ENCODE measurements at regions not wholly inside any gene's neighbourhood (a gene's known extent, or its start where the extent isn't known, plus 50 kb on each side); places are given as distances from the start of the nearest gene placed in this dataset.

GRCh38 chr5:88999853-89000252 lies 116.9 kb upstream of the MEF2C start:
- Histone ChIP-seq H3K27ac (ENCODE audit: low read length) (no peak overlapping the region), H3K27me3 (ENCODE audit: low read depth, low read length) (no peaks in the 10 kb centered on the region), H3K4me1 (ENCODE audit: control insufficient read depth in 1 of 2, insufficient read depth in 2 of 2, low read length in 2 of 2) (no peaks in the 10 kb centered on the region), H3K4me3 (ENCODE audit: low read depth in 1 of 2, low read length in 2 of 2) (no peak overlapping the region), H3K9me3 (ENCODE audit: control insufficient read depth in 1 of 2, low read length in 2 of 2) (no peaks in the 10 kb centered on the region), H3K36me3 (ENCODE audit: control insufficient read depth in 1 of 2, insufficient read depth in 2 of 2, low read length in 2 of 2) (no peaks in the 10 kb centered on the region)

GRCh38 chr5:88997937-88998336 lies 115.0 kb upstream of the MEF2C start:
- H3K27ac ChIP-seq (ENCODE audit: low read length): no peak overlapping the region
- no peaks in the 10 kb centered on the region for H3K9me3 ChIP-seq (ENCODE audit: control insufficient read depth in 1 of 2, low read length in 2 of 2)
- H3K4me3 ChIP-seq (ENCODE audit: low read depth in 1 of 2, low read length in 2 of 2): no peak overlapping the region

GRCh38 chr5:88984040-88984439 lies 101.1 kb upstream of the MEF2C start:
- no peak overlapping the region for H3K4me3 ChIP-seq (ENCODE audit: low read depth in 1 of 2, low read length in 2 of 2)
- no peaks in the 10 kb centered on the region for H3K36me3 ChIP-seq (ENCODE audit: control insufficient read depth in 1 of 2, insufficient read depth in 2 of 2, low read length in 2 of 2)
- no peak overlapping the region for H3K27ac ChIP-seq (ENCODE audit: low read length)
- H3K9me3 ChIP-seq (ENCODE audit: control insufficient read depth in 1 of 2, low read length in 2 of 2): peaks cover 0 to 3% of the 10 kb centered on the region in 2 donors
- H3K4me1 ChIP-seq (ENCODE audit: control insufficient read depth in 1 of 2, insufficient read depth in 2 of 2, low read length in 2 of 2): no peaks in the 10 kb centered on the region
- H3K27me3 ChIP-seq (ENCODE audit: low read depth, low read length): no peaks in the 10 kb centered on the region

More at GRCh38 chr5:88997937-88998336, 115.0 kb upstream of the MEF2C start:
- H3K27me3 ChIP-seq (ENCODE audit: low read depth, low read length): no peaks in the 10 kb centered on the region
- H3K36me3 ChIP-seq (ENCODE audit: control insufficient read depth in 1 of 2, insufficient read depth in 2 of 2, low read length in 2 of 2): no peaks in the 10 kb centered on the region
- no peaks in the 10 kb centered on the region for H3K4me1 ChIP-seq (ENCODE audit: control insufficient read depth in 1 of 2, insufficient read depth in 2 of 2, low read length in 2 of 2)

GRCh38 chr5:88979726-88980125 lies 96.7 kb upstream of the MEF2C start:
- Histone ChIP-seq H3K27me3 (ENCODE audit: low read depth, low read length) (no peaks in the 10 kb centered on the region), H3K27ac (ENCODE audit: low read length) (no peak overlapping the region), H3K9me3 (ENCODE audit: control insufficient read depth in 1 of 2, low read length in 2 of 2) (no peaks in the 10 kb centered on the region), H3K36me3 (ENCODE audit: control insufficient read depth in 1 of 2, insufficient read depth in 2 of 2, low read length in 2 of 2) (no peaks in the 10 kb centered on the region), H3K4me1 (ENCODE audit: control insufficient read depth in 1 of 2, insufficient read depth in 2 of 2, low read length in 2 of 2) (no peaks in the 10 kb centered on the region), H3K4me3 (ENCODE audit: low read depth in 1 of 2, low read length in 2 of 2) (no peak overlapping the region)

GRCh38 chr5:88979244-88979643 lies 96.3 kb upstream of the MEF2C start:
- no peaks in the 10 kb centered on the region for H3K9me3 ChIP-seq (ENCODE audit: control insufficient read depth in 1 of 2, low read length in 2 of 2)
- H3K36me3 ChIP-seq (ENCODE audit: control insufficient read depth in 1 of 2, insufficient read depth in 2 of 2, low read length in 2 of 2): no peaks in the 10 kb centered on the region
- H3K27ac ChIP-seq (ENCODE audit: low read length): no peak overlapping the region
- no peak overlapping the region for H3K4me3 ChIP-seq (ENCODE audit: low read depth in 1 of 2, low read length in 2 of 2)
- no peaks in the 10 kb centered on the region for H3K27me3 ChIP-seq (ENCODE audit: low read depth, low read length)
- H3K4me1 ChIP-seq (ENCODE audit: control insufficient read depth in 1 of 2, insufficient read depth in 2 of 2, low read length in 2 of 2): no peaks in the 10 kb centered on the region

- Histone ChIP-seq H3K36me3 (ENCODE audit: control insufficient read depth in 1 of 2, insufficient read depth in 2 of 2, low read length in 2 of 2) (no peaks in the 10 kb centered on the region), H3K27ac (ENCODE audit: low read length) (no peak overlapping the region), H3K4me3 (ENCODE audit: low read depth in 1 of 2, low read length in 2 of 2) (no peak overlapping the region), H3K9me3 (ENCODE audit: control insufficient read depth in 1 of 2, low read length in 2 of 2) (no peaks in the 10 kb centered on the region), H3K4me1 (ENCODE audit: control insufficient read depth in 1 of 2, insufficient read depth in 2 of 2, low read length in 2 of 2) (no peaks in the 10 kb centered on the region), H3K27me3 (ENCODE audit: low read depth, low read length) (no peaks in the 10 kb centered on the region)
Observed at GRCh38 chr5:88976914-88977313, 93.9 kb upstream of the MEF2C start.

- no peak overlapping the region for H3K4me3 ChIP-seq (ENCODE audit: low read depth in 1 of 2, low read length in 2 of 2)
- H3K4me1 ChIP-seq (ENCODE audit: control insufficient read depth in 1 of 2, insufficient read depth in 2 of 2, low read length in 2 of 2): no peaks in the 10 kb centered on the region
- no peaks in the 10 kb centered on the region for H3K9me3 ChIP-seq (ENCODE audit: control insufficient read depth in 1 of 2, low read length in 2 of 2)
- H3K27ac ChIP-seq (ENCODE audit: low read length): no peak overlapping the region
- no peaks in the 10 kb centered on the region for H3K27me3 ChIP-seq (ENCODE audit: low read depth, low read length)
- no peaks in the 10 kb centered on the region for H3K36me3 ChIP-seq (ENCODE audit: control insufficient read depth in 1 of 2, insufficient read depth in 2 of 2, low read length in 2 of 2)
Observed at GRCh38 chr5:88967633-88968585, 84.9 kb upstream of the MEF2C start.

GRCh38 chr5:88964831-88965230 lies 81.8 kb upstream of the MEF2C start:
- Histone ChIP-seq H3K36me3 (ENCODE audit: control insufficient read depth in 1 of 2, insufficient read depth in 2 of 2, low read length in 2 of 2) (no peaks in the 10 kb centered on the region), H3K4me1 (ENCODE audit: control insufficient read depth in 1 of 2, insufficient read depth in 2 of 2, low read length in 2 of 2) (no peaks in the 10 kb centered on the region)

GRCh38 chr5:88957013-88957412 lies 74.0 kb upstream of the MEF2C start:
- Histone ChIP-seq H3K4me1 (ENCODE audit: control insufficient read depth in 1 of 2, insufficient read depth in 2 of 2, low read length in 2 of 2) (no peaks in the 10 kb centered on the region), H3K36me3 (ENCODE audit: control insufficient read depth in 1 of 2, insufficient read depth in 2 of 2, low read length in 2 of 2) (no peaks in the 10 kb centered on the region), H3K9me3 (ENCODE audit: control insufficient read depth in 1 of 2, low read length in 2 of 2) (no peaks in the 10 kb centered on the region), H3K27me3 (ENCODE audit: low read depth, low read length) (no peaks in the 10 kb centered on the region), H3K27ac (ENCODE audit: low read length) (no peak overlapping the region), H3K4me3 (ENCODE audit: low read depth in 1 of 2, low read length in 2 of 2) (no peak overlapping the region)

More at GRCh38 chr5:88964831-88965230, 81.8 kb upstream of the MEF2C start:
- Histone ChIP-seq H3K9me3 (ENCODE audit: control insufficient read depth in 1 of 2, low read length in 2 of 2) (no peaks in the 10 kb centered on the region), H3K4me3 (ENCODE audit: low read depth in 1 of 2, low read length in 2 of 2) (no peak overlapping the region), H3K27ac (ENCODE audit: low read length) (no peak overlapping the region), H3K27me3 (ENCODE audit: low read depth, low read length) (no peaks in the 10 kb centered on the region)

- Histone ChIP-seq H3K27ac (ENCODE audit: low read length) (no peak overlapping the region), H3K4me3 (ENCODE audit: low read depth in 1 of 2, low read length in 2 of 2) (no peak overlapping the region), H3K36me3 (ENCODE audit: control insufficient read depth in 1 of 2, insufficient read depth in 2 of 2, low read length in 2 of 2) (no peaks in the 10 kb centered on the region), H3K4me1 (ENCODE audit: control insufficient read depth in 1 of 2, insufficient read depth in 2 of 2, low read length in 2 of 2) (no peaks in the 10 kb centered on the region), H3K27me3 (ENCODE audit: low read depth, low read length) (no peaks in the 10 kb centered on the region), H3K9me3 (ENCODE audit: control insufficient read depth in 1 of 2, low read length in 2 of 2) (no peaks in the 10 kb centered on the region)
Observed at GRCh38 chr5:88956416-88956815, 73.4 kb upstream of the MEF2C start.

- Histone ChIP-seq H3K4me3 (ENCODE audit: low read depth in 1 of 2, low read length in 2 of 2) (no peak overlapping the region), H3K9me3 (ENCODE audit: control insufficient read depth in 1 of 2, low read length in 2 of 2) (no peaks in the 10 kb centered on the region), H3K27me3 (ENCODE audit: low read depth, low read length) (no peaks in the 10 kb centered on the region), H3K4me1 (ENCODE audit: control insufficient read depth in 1 of 2, insufficient read depth in 2 of 2, low read length in 2 of 2) (no peaks in the 10 kb centered on the region), H3K27ac (ENCODE audit: low read length) (no peak overlapping the region), H3K36me3 (ENCODE audit: control insufficient read depth in 1 of 2, insufficient read depth in 2 of 2, low read length in 2 of 2) (no peaks in the 10 kb centered on the region)
Observed at GRCh38 chr5:88955403-88955802, 72.4 kb upstream of the MEF2C start.

- Histone ChIP-seq H3K27me3 (ENCODE audit: low read depth, low read length) (no peaks in the 10 kb centered on the region), H3K27ac (ENCODE audit: low read length) (no peak overlapping the region), H3K4me1 (ENCODE audit: control insufficient read depth in 1 of 2, insufficient read depth in 2 of 2, low read length in 2 of 2) (no peaks in the 10 kb centered on the region), H3K9me3 (ENCODE audit: control insufficient read depth in 1 of 2, low read length in 2 of 2) (no peaks in the 10 kb centered on the region), H3K36me3 (ENCODE audit: control insufficient read depth in 1 of 2, insufficient read depth in 2 of 2, low read length in 2 of 2) (no peaks in the 10 kb centered on the region), H3K4me3 (ENCODE audit: low read depth in 1 of 2, low read length in 2 of 2) (no peak overlapping the region)
Observed at GRCh38 chr5:88954511-88954910, 71.5 kb upstream of the MEF2C start.

All from muscle layer of duodenum (tissue), 2 donors.